HepG2 (cell line): ENCODE measurements at regions not wholly inside any gene's neighbourhood (a gene's known extent, or its start where the extent isn't known, plus 50 kb on each side); places are given as distances from the start of the nearest gene placed in this dataset.
A peak's percentile ranks its signal among the peaks of the same experiment; 100 is the strongest.

Experiments
- ATAC-seq: fragments of 200-7000 bp; cut with Tn5 transposase; 3 replicates; pipeline ENCODE4 v1.9.1; 2020; ENCODE audit warnings: mild to moderate bottlenecking, moderate library complexity
- BruUV-seq: library from RNA; stranded (reverse); fragments of 400-500 nt; replicated peaks from 2 replicates; lab custom pipeline; 2021; lab: Mats Ljungman, UMichigan
- CTCF ChIA-PET: fragments of 300-600 bp; formaldehyde crosslinking; extraction: SDS; loops from one replicate; lab custom pipeline; 2021; ENCODE audit warnings: low total read pairs, inconsistent platforms, low intra/inter-chr PET ratio; lab: Yijun Ruan, JAX
- POLR2A ChIA-PET: fragments of 350-600 bp; sonication (Branson Sonifier 250); formaldehyde crosslinking; loops from one replicate; lab custom pipeline; 2020; ENCODE audit warnings: antibody characterized with exemption, inconsistent platforms; lab: Yijun Ruan, JAX
- DNase-seq: peaks from one replicate; pipeline ENCODE4 v3.0.0-alpha.2; 2015; ENCODE audit warnings: low spot score
- FAIRE-seq: peaks from 3 replicates; lab custom pipeline; 2011; peaks lifted over from hg19 to GRCh38; lab: Jason Lieb, UNC
- H2AFZ ChIP-seq: one replicate; pipeline ENCODE4 v1.6.1; 2011; ENCODE audit warnings: low read length, inconsistent platforms
- H3K27ac ChIP-seq: fragments of 300-600 bp; 3 replicates; pipeline ENCODE4 v1.8.0; 2011; ENCODE audit warnings: mixed run types, mild to moderate bottlenecking, mixed read lengths, low read length, inconsistent platforms; ENCODE audit not compliant: insufficient read depth; ENCODE audit errors: extremely low read length
- H3K27me3 ChIP-seq, 2 experiments: fragments of 200-600 bp in 1 of 2; 2 replicates in 1 of 2; 3 replicates in 1 of 2; pipeline versions ENCODE4 v1.6.0 to v1.8.0; 2011; ENCODE audit warnings: low read length in 2 of 2, mild to moderate bottlenecking in 2 of 2, moderate library complexity in 2 of 2, inconsistent platforms in 1 of 2; ENCODE audit not compliant: insufficient read depth in 2 of 2, control insufficient read depth in 1 of 2
- H3K36me3 ChIP-seq, 2 experiments: fragments of 200-600 bp in 1 of 2; replicated peaks in 1 of 2; 2 replicates in 1 of 2; 3 replicates in 1 of 2; pipeline versions ENCODE4 v1.5.1 to v1.8.0; 2011; ENCODE audit warnings: low read length in 2 of 2, inconsistent platforms in 1 of 2; ENCODE audit not compliant: insufficient read depth in 2 of 2, control insufficient read depth in 1 of 2
- H3K4me1 ChIP-seq: 2 replicates; pipeline ENCODE4 v1.5.1; 2012; ENCODE audit warnings: low read length, inconsistent platforms; ENCODE audit not compliant: insufficient read depth
- H3K4me2 ChIP-seq: 2 replicates; pipeline ENCODE4 v1.6.0; 2011; ENCODE audit warnings: low read depth, low read length, inconsistent platforms
- H3K4me3 ChIP-seq, 3 experiments: fragments of 200-600 bp in 1 of 3; sonication (generic), shearing (Covaris generic) in 1 of 3; replicated peaks in 1 of 3; 2 replicates each; pipeline ENCODE4 v1.5.1; 2011 to 2016; ENCODE audit warnings: low read length in 3 of 3, inconsistent platforms in 2 of 3, low read depth in 2 of 3, mild to moderate bottlenecking in 2 of 3, control low read depth in 1 of 3, mixed read lengths in 1 of 3; ENCODE audit not compliant: insufficient read depth in 1 of 3
- H3K79me2 ChIP-seq: one replicate; pipeline ENCODE4 v1.6.1; 2011; ENCODE audit warnings: low read length, inconsistent platforms; ENCODE audit not compliant: insufficient read depth
- H3K9ac ChIP-seq: 2 replicates; pipeline ENCODE4 v1.6.0; 2011; ENCODE audit warnings: mild to moderate bottlenecking, low read depth, low read length, inconsistent platforms; ENCODE audit not compliant: insufficient read depth
- H3K9me3 ChIP-seq: 2 replicates; pipeline ENCODE4 v1.5.1; 2012; ENCODE audit warnings: mild to moderate bottlenecking, low read length
- H4K20me1 ChIP-seq: 2 replicates; pipeline ENCODE4 v1.6.0; 2011; ENCODE audit warnings: inconsistent platforms, mild to moderate bottlenecking, low read length, moderate library complexity; ENCODE audit not compliant: insufficient read depth
- ATM ChIP-seq: fragments of 450-650 bp; IDR thresholded peaks from 2 replicates; pipeline ENCODE4 v1.7.1; 2017; ENCODE audit warnings: mild to moderate bottlenecking, borderline replicate concordance
- HOXA7 ChIP-seq: sonication (generic); formaldehyde crosslinking; IDR thresholded peaks from 2 replicates; pipeline ENCODE4 v1.8.1; 2022; ENCODE audit warnings: mild to moderate bottlenecking, missing genetic modification reagents, moderate library complexity
- KDM3A ChIP-seq: IDR thresholded peaks from 2 replicates; pipeline ENCODE4 v1.6.1; 2018; ENCODE audit warnings: low read depth, missing compliant biosample characterization
- MAFF ChIP-seq: IDR thresholded peaks from 2 replicates; pipeline ENCODE4 v1.6.1; 2011; ENCODE audit warnings: low read depth, low read length, improper control_type of control experiment
- MAFK ChIP-seq, 2 experiments: IDR thresholded peaks in 1 of 2; conservative IDR thresholded peaks in 1 of 2; 2 replicates each; pipeline ENCODE4 v1.6.1; 2011; ENCODE audit warnings: improper control_type of control experiment in 2 of 2, low read length in 2 of 2
- REL ChIP-seq: sonication (generic); formaldehyde crosslinking; conservative IDR thresholded peaks from 2 replicates; pipeline ENCODE4 v1.8.0; 2022; ENCODE audit warnings: mild to moderate bottlenecking, missing genetic modification reagents, moderate library complexity
- RFXAP ChIP-seq: sonication (generic); formaldehyde crosslinking; IDR thresholded peaks from 2 replicates; pipeline ENCODE4 v1.4.0; 2020; ENCODE audit warnings: missing genetic modification reagents, borderline replicate concordance
- RNF2 ChIP-seq: fragments of 450-650 bp; conservative IDR thresholded peaks from 2 replicates; pipeline ENCODE4 v1.6.1; 2016; ENCODE audit warnings: low read depth
- SIX1 ChIP-seq: sonication (generic); formaldehyde crosslinking; IDR thresholded peaks from 2 replicates; pipeline ENCODE4 v1.4.0; 2020; ENCODE audit warnings: missing genetic modification reagents, borderline replicate concordance
- SMARCE1 ChIP-seq: fragments of 450-650 bp; IDR thresholded peaks from 2 replicates; pipeline ENCODE4 v1.6.1; 2017; ENCODE audit warnings: borderline replicate concordance
- TP53 ChIP-seq: sonication (generic); formaldehyde crosslinking; conservative IDR thresholded peaks from 2 replicates; pipeline ENCODE4 v1.4.0; 2020; ENCODE audit warnings: missing genetic modification reagents
- ZFP90 ChIP-seq: sonication (generic); formaldehyde crosslinking; IDR thresholded peaks from 2 replicates; pipeline ENCODE4 v1.8.0; 2022; ENCODE audit warnings: missing genetic modification reagents, mild to moderate bottlenecking, inconsistent platforms, borderline replicate concordance
- ZNF3 ChIP-seq: IDR thresholded peaks from 2 replicates; pipeline ENCODE4 v1.7.0; 2017; ENCODE audit warnings: inconsistent platforms
- ZNF33A ChIP-seq: sonication (generic); formaldehyde crosslinking; IDR thresholded peaks from 2 replicates; pipeline ENCODE4 v1.5.1; 2020; ENCODE audit warnings: missing genetic modification reagents, mild to moderate bottlenecking, moderate library complexity, borderline replicate concordance
- ZNF713 ChIP-seq: sonication (generic); formaldehyde crosslinking; IDR thresholded peaks from 2 replicates; pipeline ENCODE4 v1.4.0; 2020; ENCODE audit warnings: mild to moderate bottlenecking, missing genetic modification reagents
- ZNF781 ChIP-seq: sonication (generic); formaldehyde crosslinking; IDR thresholded peaks from 2 replicates; pipeline ENCODE4 v1.5.1; 2020; ENCODE audit warnings: borderline replicate concordance, mild to moderate bottlenecking, missing genetic modification reagents; ENCODE audit errors: not compliant biosample characterization
- WGBS: methylation state at CpG from one replicate; pipeline ENCODE4 v1.1.6; 2017; ENCODE audit warnings: low lambda C conversion rate; 5-methylcytosine and 5-hydroxymethylcytosine counted together
- in situ Hi-C: cut with HindIII; loops from 2 replicates; pipeline ENCODE4 v1.10.0; 2017; ENCODE audit warnings: low pct_unique_long_range_greater_than_20kb; ENCODE audit not compliant: extremely low pct_ligation_motif_present
- intact Hi-C: fragments of 100-400 bp; cut with micrococcal nuclease; formaldehyde crosslinking; loops from one replicate; pipeline ENCODE4 v1.10.0; 2022; ENCODE audit not compliant: unreplicated experiment
- TF ChIP-seq, protein P1 (sequence below), 2 experiments: fragments of 450-650 bp in 1 of 2; sonication (generic) in 1 of 2; formaldehyde crosslinking; IDR thresholded peaks; 2 replicates each; pipeline versions ENCODE4 v1.5.0 to v1.8.0; 2020 to 2022; ENCODE audit warnings: mild to moderate bottlenecking in 1 of 2, missing genetic modification reagents in 1 of 2
- TF ChIP-seq, protein P2 (sequence below): sonication (generic); formaldehyde crosslinking; IDR thresholded peaks from 2 replicates; pipeline ENCODE4 v1.4.0; 2020; ENCODE audit warnings: missing genetic modification reagents

DNA sequence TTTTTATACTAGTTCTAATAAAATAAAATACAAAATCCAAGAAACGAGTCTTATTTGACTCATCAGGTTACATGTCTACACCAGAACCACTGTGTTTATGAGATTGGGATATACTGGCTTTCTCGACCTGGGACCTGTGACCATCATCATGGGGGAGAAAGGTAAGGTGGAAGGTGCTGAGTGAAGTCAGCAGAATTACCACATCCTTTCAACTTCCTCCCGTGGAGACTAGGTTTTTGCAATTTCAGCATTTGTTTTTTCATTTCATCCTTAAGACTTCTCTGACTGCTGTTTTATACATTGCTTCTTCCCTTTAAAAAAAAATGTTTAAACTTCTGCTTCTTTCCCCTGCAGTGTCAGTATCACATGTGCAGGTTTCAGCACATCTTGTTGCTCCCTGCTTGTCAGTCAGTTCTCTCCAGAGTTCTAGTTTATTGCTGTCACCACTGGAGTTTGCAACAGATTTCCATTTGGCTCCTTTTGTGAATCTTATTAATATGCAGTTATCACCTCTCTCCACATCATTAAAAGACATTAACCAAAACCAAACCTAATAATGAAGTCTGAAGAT is 60.4 kb upstream of the HAO2 start:
- Histone ChIP-seq H4K20me1 (no peaks in the 10 kb centered on the region), H3K4me3 (no peak overlapping the region), H3K27me3 (no peaks in the 10 kb centered on the region), H3K79me2 (no peaks in the 10 kb centered on the region), H3K9me3 (no peaks in the 10 kb centered on the region), H3K9ac (no peak overlapping the region), H3K27ac (no peak overlapping the region), H3K4me1 (no peaks in the 10 kb centered on the region), H3K4me2 (no peak overlapping the region), H3K36me3 (no peaks in the 10 kb centered on the region), H2AFZ (no peak overlapping the region)
- no peak for TF ChIP-seq SIX1
- TF ChIP-seq RFXAP (CRISPR knock-in tag): no peak
- TF ChIP-seq ZNF33A (CRISPR knock-in tag): no peak
- no peak for TF ChIP-seq ATM
- no peak for TF ChIP-seq ZNF3 (CRISPR knock-in tag)
- TF ChIP-seq MAFF: 0 out of 2 replicates have a peak, but pooled peaks have one; percentile 27
- TF ChIP-seq REL (CRISPR knock-in tag): no peak
- peak; percentile 19 to 60; a peak in 3 of 4 replicates for TF ChIP-seq MAFK (conservative IDR thresholded peaks at IDR 0.05 in 1 of 2, IDR thresholded peaks at IDR 0.05 in 1 of 2; ENCODE audit: low read length in 2 of 2)
- TF ChIP-seq RNF2: no peak
- TF ChIP-seq TP53 (CRISPR knock-in tag): no peak
- TF ChIP-seq, protein P1, sequence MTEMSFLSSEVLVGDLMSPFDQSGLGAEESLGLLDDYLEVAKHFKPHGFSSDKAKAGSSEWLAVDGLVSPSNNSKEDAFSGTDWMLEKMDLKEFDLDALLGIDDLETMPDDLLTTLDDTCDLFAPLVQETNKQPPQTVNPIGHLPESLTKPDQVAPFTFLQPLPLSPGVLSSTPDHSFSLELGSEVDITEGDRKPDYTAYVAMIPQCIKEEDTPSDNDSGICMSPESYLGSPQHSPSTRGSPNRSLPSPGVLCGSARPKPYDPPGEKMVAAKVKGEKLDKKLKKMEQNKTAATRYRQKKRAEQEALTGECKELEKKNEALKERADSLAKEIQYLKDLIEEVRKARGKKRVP (CRISPR knock-in tag; IDR thresholded peaks at IDR 0.05): no peak
- TF ChIP-seq ZNF781: no peak
- no peak for TF ChIP-seq HOXA7 (CRISPR knock-in tag)
- TF ChIP-seq KDM3A (CRISPR knock-in tag): no peak
- no peak for TF ChIP-seq ZNF713 (CRISPR knock-in tag)
- no peak for TF ChIP-seq SMARCE1
- TF ChIP-seq, protein P2, sequence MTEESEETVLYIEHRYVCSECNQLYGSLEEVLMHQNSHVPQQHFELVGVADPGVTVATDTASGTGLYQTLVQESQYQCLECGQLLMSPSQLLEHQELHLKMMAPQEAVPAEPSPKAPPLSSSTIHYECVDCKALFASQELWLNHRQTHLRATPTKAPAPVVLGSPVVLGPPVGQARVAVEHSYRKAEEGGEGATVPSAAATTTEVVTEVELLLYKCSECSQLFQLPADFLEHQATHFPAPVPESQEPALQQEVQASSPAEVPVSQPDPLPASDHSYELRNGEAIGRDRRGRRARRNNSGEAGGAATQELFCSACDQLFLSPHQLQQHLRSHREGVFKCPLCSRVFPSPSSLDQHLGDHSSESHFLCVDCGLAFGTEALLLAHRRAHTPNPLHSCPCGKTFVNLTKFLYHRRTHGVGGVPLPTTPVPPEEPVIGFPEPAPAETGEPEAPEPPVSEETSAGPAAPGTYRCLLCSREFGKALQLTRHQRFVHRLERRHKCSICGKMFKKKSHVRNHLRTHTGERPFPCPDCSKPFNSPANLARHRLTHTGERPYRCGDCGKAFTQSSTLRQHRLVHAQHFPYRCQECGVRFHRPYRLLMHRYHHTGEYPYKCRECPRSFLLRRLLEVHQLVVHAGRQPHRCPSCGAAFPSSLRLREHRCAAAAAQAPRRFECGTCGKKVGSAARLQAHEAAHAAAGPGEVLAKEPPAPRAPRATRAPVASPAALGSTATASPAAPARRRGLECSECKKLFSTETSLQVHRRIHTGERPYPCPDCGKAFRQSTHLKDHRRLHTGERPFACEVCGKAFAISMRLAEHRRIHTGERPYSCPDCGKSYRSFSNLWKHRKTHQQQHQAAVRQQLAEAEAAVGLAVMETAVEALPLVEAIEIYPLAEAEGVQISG (CRISPR knock-in tag): no peak
- no peak for TF ChIP-seq ZFP90 (CRISPR knock-in tag)
- ChIA-PET CTCF (no interaction called here), POLR2A (no interaction called here)
- no peak for ATAC-seq
- no TSS peak for BruUV-seq
- intact Hi-C loops (no loop called here), in situ Hi-C loops (no loop called here)
- FAIRE-seq: no peak
- DNase-seq: no peak
- 40% methylated on average over 3 of the region's 3 CpGs for WGBS
